ENCODE measurements at regions not wholly inside any gene's neighbourhood (a gene's known extent, or its start where the extent isn't known, plus 50 kb on each side); places are given as distances from the start of the nearest gene placed in this dataset.

DNA sequence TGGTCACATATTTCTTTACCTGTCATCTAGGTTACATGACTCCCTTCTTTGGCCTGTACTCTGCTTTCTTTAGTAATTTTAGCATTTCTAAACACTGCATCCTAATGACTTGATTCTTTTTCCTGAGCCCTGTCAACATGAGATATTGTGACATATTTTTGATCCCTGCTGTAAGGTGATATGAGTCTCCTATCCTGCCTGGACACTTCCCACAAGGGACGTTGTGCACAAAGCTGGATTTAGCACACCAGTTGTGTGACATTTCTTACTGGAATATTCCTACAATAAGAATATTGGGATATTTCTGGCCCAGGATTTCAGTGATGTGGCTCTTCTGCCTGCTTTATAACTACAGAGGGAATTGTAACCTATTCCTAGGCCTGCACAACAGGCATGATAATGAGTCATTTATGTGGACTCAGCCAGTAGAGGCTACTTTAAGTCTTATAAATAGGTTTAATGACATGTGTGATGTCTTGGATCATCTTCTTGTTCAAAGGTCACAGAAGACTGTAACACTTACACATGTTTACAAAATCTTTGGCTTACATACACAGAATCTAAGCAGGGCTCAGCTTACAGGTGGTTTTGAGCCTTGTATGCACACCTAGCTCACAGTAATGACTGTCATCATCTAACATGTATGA is 1009.4 kb upstream of the TSPY4 start:
- Histone ChIP-seq H3K9ac (ENCODE audit: low read length) (no peak overlapping the region), H3K4me1 (ENCODE audit: control insufficient read depth, low read depth, low read length) (no peaks in the 10 kb centered on the region), H3K4me3 (ENCODE audit: low read length) (no peak overlapping the region), H3K36me3 (ENCODE audit: control insufficient read depth, insufficient read depth, low read length) (no peaks in the 10 kb centered on the region), H3K4ac (ENCODE audit: low read depth, low read length) (no peak overlapping the region), H2BK5ac (ENCODE audit: low read length) (no peak overlapping the region), H2AK5ac (ENCODE audit: low read length) (no peak overlapping the region), H3K18ac (ENCODE audit: low read length) (no peak overlapping the region), H3K4me2 (ENCODE audit: low read length) (no peak overlapping the region), H3K27me3 (ENCODE audit: insufficient read depth, low read length, poor library complexity) (no peaks in the 10 kb centered on the region), H2BK120ac (ENCODE audit: low read depth, low read length) (no peak overlapping the region), H3K27ac (ENCODE audit: low read depth, low read length) (no peak overlapping the region), H4K5ac (ENCODE audit: low read length) (no peak overlapping the region), H3K56ac (ENCODE audit: low read length) (no peak overlapping the region), H3K79me2 (ENCODE audit: control insufficient read depth, insufficient read depth, low read length) (no peaks in the 10 kb centered on the region), H3K79me1 (ENCODE audit: low read length) (no peaks in the 10 kb centered on the region), H4K8ac (ENCODE audit: low read depth, low read length) (no peak overlapping the region), H2BK15ac (replicated peaks; ENCODE audit: low read depth) (no peak overlapping the region), H3K23ac (ENCODE audit: low read length) (no peak overlapping the region)
- DNase-seq, result no peak
- no CpG with 5 or more reads among the region's 1 CpG for WGBS (ENCODE audit: extremely low coverage, insufficient coverage, low lambda C conversion rate)

- H3K9ac ChIP-seq (ENCODE audit: low read length), result no peak overlapping the region
Measured at GRCh38 chrY:8329431-8329830, 1007.8 kb upstream of the TSPY4 start.

GRCh38 chrY:8329929-8330328 is 1007.3 kb upstream of the TSPY4 start:
- Histone ChIP-seq H3K27me3 (ENCODE audit: insufficient read depth, low read length, poor library complexity) (no peaks in the 10 kb centered on the region), H3K23ac (ENCODE audit: low read length) (no peak overlapping the region), H2AK5ac (ENCODE audit: low read length) (no peak overlapping the region), H2BK120ac (ENCODE audit: low read depth, low read length) (no peak overlapping the region), H3K4me2 (ENCODE audit: low read length) (no peak overlapping the region), H3K18ac (ENCODE audit: low read length) (no peak overlapping the region), H3K36me3 (ENCODE audit: control insufficient read depth, insufficient read depth, low read length) (no peaks in the 10 kb centered on the region), H3K79me2 (ENCODE audit: control insufficient read depth, insufficient read depth, low read length) (no peaks in the 10 kb centered on the region), H4K5ac (ENCODE audit: low read length) (no peak overlapping the region), H3K9ac (ENCODE audit: low read length) (no peak overlapping the region), H3K27ac (ENCODE audit: low read depth, low read length) (no peak overlapping the region), H4K8ac (ENCODE audit: low read depth, low read length) (no peak overlapping the region), H3K4me3 (ENCODE audit: low read length) (no peak overlapping the region), H3K79me1 (ENCODE audit: low read length) (no peaks in the 10 kb centered on the region), H2BK5ac (ENCODE audit: low read length) (no peak overlapping the region), H3K56ac (ENCODE audit: low read length) (no peak overlapping the region), H2BK15ac (replicated peaks; ENCODE audit: low read depth) (no peak overlapping the region), H3K4ac (ENCODE audit: low read depth, low read length) (no peak overlapping the region), H3K4me1 (ENCODE audit: control insufficient read depth, low read depth, low read length) (no peaks in the 10 kb centered on the region)
- DNase-seq, result no peak
- WGBS (ENCODE audit: extremely low coverage, insufficient coverage, low lambda C conversion rate), result no CpG with 5 or more reads among the region's 3 CpGs

More at GRCh38 chrY:8329431-8329830, 1007.8 kb upstream of the TSPY4 start:
- Histone ChIP-seq H2BK120ac (ENCODE audit: low read depth, low read length) (no peak overlapping the region), H2AK5ac (ENCODE audit: low read length) (no peak overlapping the region), H2BK5ac (ENCODE audit: low read length) (no peak overlapping the region), H3K4me3 (ENCODE audit: low read length) (no peak overlapping the region), H3K79me2 (ENCODE audit: control insufficient read depth, insufficient read depth, low read length) (no peaks in the 10 kb centered on the region), H3K27ac (ENCODE audit: low read depth, low read length) (no peak overlapping the region), H3K56ac (ENCODE audit: low read length) (no peak overlapping the region), H3K23ac (ENCODE audit: low read length) (no peak overlapping the region), H3K27me3 (ENCODE audit: insufficient read depth, low read length, poor library complexity) (no peaks in the 10 kb centered on the region), H3K36me3 (ENCODE audit: control insufficient read depth, insufficient read depth, low read length) (no peaks in the 10 kb centered on the region), H3K79me1 (ENCODE audit: low read length) (no peaks in the 10 kb centered on the region), H2BK15ac (replicated peaks; ENCODE audit: low read depth) (no peak overlapping the region), H3K4me2 (ENCODE audit: low read length) (no peak overlapping the region), H3K4me1 (ENCODE audit: control insufficient read depth, low read depth, low read length) (no peaks in the 10 kb centered on the region), H4K5ac (ENCODE audit: low read length) (no peak overlapping the region), H3K18ac (ENCODE audit: low read length) (no peak overlapping the region), H4K8ac (ENCODE audit: low read depth, low read length) (no peak overlapping the region), H3K4ac (ENCODE audit: low read depth, low read length) (no peak overlapping the region)
- no CpG with 5 or more reads among the region's 2 CpGs for WGBS (ENCODE audit: extremely low coverage, insufficient coverage, low lambda C conversion rate)
- DNase-seq, result no peak

GRCh38 chrY:8333328-8333727 is 1003.9 kb upstream of the TSPY4 start:
- Histone ChIP-seq H4K8ac (ENCODE audit: low read depth, low read length) (no peak overlapping the region), H2BK120ac (ENCODE audit: low read depth, low read length) (no peak overlapping the region), H2AK5ac (ENCODE audit: low read length) (no peak overlapping the region), H3K4me3 (ENCODE audit: low read length) (no peak overlapping the region), H3K79me2 (ENCODE audit: control insufficient read depth, insufficient read depth, low read length) (no peaks in the 10 kb centered on the region), H3K4me1 (ENCODE audit: control insufficient read depth, low read depth, low read length) (no peaks in the 10 kb centered on the region), H4K5ac (ENCODE audit: low read length) (no peak overlapping the region), H2BK15ac (replicated peaks; ENCODE audit: low read depth) (no peak overlapping the region), H3K9ac (ENCODE audit: low read length) (no peak overlapping the region), H3K18ac (ENCODE audit: low read length) (no peak overlapping the region), H2BK5ac (ENCODE audit: low read length) (no peak overlapping the region), H3K4me2 (ENCODE audit: low read length) (no peak overlapping the region), H3K36me3 (ENCODE audit: control insufficient read depth, insufficient read depth, low read length) (no peaks in the 10 kb centered on the region), H3K27me3 (ENCODE audit: insufficient read depth, low read length, poor library complexity) (no peaks in the 10 kb centered on the region), H3K4ac (ENCODE audit: low read depth, low read length) (no peak overlapping the region), H3K56ac (ENCODE audit: low read length) (no peak overlapping the region), H3K27ac (ENCODE audit: low read depth, low read length) (no peak overlapping the region), H3K23ac (ENCODE audit: low read length) (no peak overlapping the region), H3K79me1 (ENCODE audit: low read length) (no peaks in the 10 kb centered on the region)
- WGBS (ENCODE audit: extremely low coverage, insufficient coverage, low lambda C conversion rate), result no CpG with 5 or more reads among the region's 3 CpGs
- DNase-seq, result no peak

GRCh38 chrY:8335299-8335835 is 1001.9 kb upstream of the TSPY4 start:
- no peak overlapping the region for H3K4ac ChIP-seq (ENCODE audit: low read depth, low read length)
- H3K56ac ChIP-seq (ENCODE audit: low read length), result no peak overlapping the region
- no peak overlapping the region for H3K4me3 ChIP-seq (ENCODE audit: low read length)
- H3K79me2 ChIP-seq (ENCODE audit: control insufficient read depth, insufficient read depth, low read length), result no peaks in the 10 kb centered on the region
- H3K27ac ChIP-seq (ENCODE audit: low read depth, low read length), result no peak overlapping the region
- no peak for DNase-seq
- no peak overlapping the region for H3K4me2 ChIP-seq (ENCODE audit: low read length)
- H3K9ac ChIP-seq (ENCODE audit: low read length), result no peak overlapping the region
- no peak overlapping the region for H3K23ac ChIP-seq (ENCODE audit: low read length)
- no peaks in the 10 kb centered on the region for H3K4me1 ChIP-seq (ENCODE audit: control insufficient read depth, low read depth, low read length)
- H4K8ac ChIP-seq (ENCODE audit: low read depth, low read length), result no peak overlapping the region
- no peak overlapping the region for H2BK15ac ChIP-seq (replicated peaks; ENCODE audit: low read depth)
- no peak overlapping the region for H3K18ac ChIP-seq (ENCODE audit: low read length)
- no peaks in the 10 kb centered on the region for H3K36me3 ChIP-seq (ENCODE audit: control insufficient read depth, insufficient read depth, low read length)
- no peak overlapping the region for H2BK5ac ChIP-seq (ENCODE audit: low read length)
- H2AK5ac ChIP-seq (ENCODE audit: low read length), result no peak overlapping the region
- H4K5ac ChIP-seq (ENCODE audit: low read length), result no peak overlapping the region
- no peaks in the 10 kb centered on the region for H3K27me3 ChIP-seq (ENCODE audit: insufficient read depth, low read length, poor library complexity)
- H2BK120ac ChIP-seq (ENCODE audit: low read depth, low read length), result no peak overlapping the region
- no peaks in the 10 kb centered on the region for H3K79me1 ChIP-seq (ENCODE audit: low read length)
